SK-N-SH (cell line): ENCODE measurements at regions not wholly inside any gene's neighbourhood (a gene's known extent, or its start where the extent isn't known, plus 50 kb on each side); places are given as distances from the start of the nearest gene placed in this dataset.

Experiments used
- CTCF ChIA-PET: fragments of 300-600, 350-600 bp; formaldehyde crosslinking; extraction: SDS; loops from one replicate; lab custom pipeline; 2021; lab: Yijun Ruan, JAX
- POLR2A ChIA-PET: fragments of 350-600 bp; sonication (Branson Sonifier 250); formaldehyde crosslinking; extraction: SDS; loops from one replicate; lab custom pipeline; 2020; ENCODE audit warnings: antibody characterized with exemption, inconsistent platforms; lab: Yijun Ruan, JAX
- DNase-seq: peaks from one replicate; pipeline ENCODE4 v3.0.0; 2012
- H2AFZ ChIP-seq: fragments of 200-600 bp; sonication (generic); 2 replicates; pipeline ENCODE4 v1.8.1; 2016; ENCODE audit warnings: antibody characterized with exemption, mild to moderate bottlenecking, low read depth
- H3F3A ChIP-seq: fragments of 200-600 bp; sonication (generic); replicated peaks from 2 replicates; pipeline ENCODE3; 2016; ENCODE audit warnings: antibody characterized with exemption, mild to moderate bottlenecking; ENCODE audit not compliant: insufficient read depth
- H3K27ac ChIP-seq, 2 experiments: fragments of 200-500 bp in 1 of 2; fragments of 200-600 bp in 1 of 2; sonication (Bioruptor generic) in 1 of 2; sonication (generic), shearing (Covaris generic) in 1 of 2; 2 replicates each; pipeline versions ENCODE4 v1.5.1 to v1.6.1; 2014 to 2016; ENCODE audit warnings: low read depth in 2 of 2, inconsistent platforms in 1 of 2, low read length in 1 of 2, mild to moderate bottlenecking in 1 of 2, mixed read lengths in 1 of 2
- H3K27me3 ChIP-seq: fragments of 200-600 bp; sonication (generic), shearing (Covaris generic); 2 replicates; pipeline ENCODE4 v1.6.1; 2016; ENCODE audit warnings: mixed run types; ENCODE audit not compliant: insufficient read depth
- H3K36me3 ChIP-seq, 2 experiments: fragments of 200-500 bp in 1 of 2; fragments of 200-600 bp in 1 of 2; sonication (Bioruptor generic) in 1 of 2; sonication (generic) in 1 of 2; replicated peaks in 1 of 2; 2 replicates each; pipeline versions ENCODE3 to v1.5.1; 2014 to 2016; ENCODE audit warnings: low read length in 1 of 2, mild to moderate bottlenecking in 1 of 2; ENCODE audit not compliant: insufficient read depth in 2 of 2, control insufficient read depth in 1 of 2
- H3K4me1 ChIP-seq, 2 experiments: fragments of 200-500 bp in 1 of 2; fragments of 200-600 bp in 1 of 2; sonication (Bioruptor generic) in 1 of 2; sonication (generic), shearing (Covaris generic) in 1 of 2; 2 replicates each; pipeline versions ENCODE4 v1.5.1 to v1.6.1; 2014 to 2016; ENCODE audit warnings: low read depth in 1 of 2, low read length in 1 of 2, mixed run types in 1 of 2; ENCODE audit not compliant: insufficient read depth in 2 of 2, control insufficient read depth in 1 of 2
- H3K4me2 ChIP-seq: fragments of 200-600 bp; sonication (generic), shearing (Covaris generic); 2 replicates; pipeline ENCODE4 v1.6.1; 2017; ENCODE audit warnings: mixed run types
- H3K4me3 ChIP-seq, 2 experiments: fragments of 200-500 bp in 1 of 2; fragments of 200-600 bp in 1 of 2; sonication (Bioruptor generic) in 1 of 2; sonication (generic), shearing (Covaris generic) in 1 of 2; 2 replicates each; pipeline versions ENCODE4 v1.5.1 to v1.8.1; 2014 to 2016; ENCODE audit warnings: low read depth in 2 of 2, inconsistent platforms in 1 of 2, low read length in 1 of 2, mild to moderate bottlenecking in 1 of 2, mixed read lengths in 1 of 2, moderate library complexity in 1 of 2
- H3K79me2 ChIP-seq: fragments of 200-600 bp; sonication (generic); 2 replicates; pipeline ENCODE4 v1.8.1; 2017; ENCODE audit warnings: mild to moderate bottlenecking; ENCODE audit not compliant: insufficient read depth
- H3K9ac ChIP-seq: fragments of 200-600 bp; sonication (generic); 2 replicates; pipeline ENCODE4 v1.6.1; 2017; ENCODE audit warnings: mixed run types
- H3K9me2 ChIP-seq: fragments of 200-600 bp; sonication (generic); 2 replicates; pipeline ENCODE4 v1.6.1; 2017; ENCODE audit warnings: mixed run types
- H3K9me3 ChIP-seq: fragments of 200-600 bp; sonication (generic); 2 replicates; pipeline ENCODE4 v1.6.1; 2017; ENCODE audit warnings: mixed run types, mild to moderate bottlenecking, moderate library complexity
- H4K20me1 ChIP-seq: fragments of 200-600 bp; sonication (generic); 2 replicates; pipeline ENCODE4 v1.6.1; 2017; ENCODE audit warnings: mild to moderate bottlenecking, mixed run types; ENCODE audit not compliant: insufficient read depth
- CTCF ChIP-seq: fragments of 200-600 bp; sonication (generic); IDR thresholded peaks from 2 replicates; pipeline ENCODE4 v1.6.1; 2017; ENCODE audit warnings: antibody characterized with exemption, mild to moderate bottlenecking, moderate library complexity
- ELF1 ChIP-seq: IDR thresholded peaks from 2 replicates; pipeline ENCODE4 v1.4.0; 2012
- FOXJ3 ChIP-seq: sonication (generic); formaldehyde crosslinking; IDR thresholded peaks from 2 replicates; pipeline ENCODE4 v1.5.1; 2020; ENCODE audit warnings: mild to moderate bottlenecking, missing genetic modification reagents
- GABPA ChIP-seq: IDR thresholded peaks from 2 replicates; pipeline ENCODE4 v1.4.0; 2012; ENCODE audit warnings: low read depth, mild to moderate bottlenecking
- IRF3 ChIP-seq: fragments of 150-350 bp; IDR thresholded peaks from 2 replicates; pipeline ENCODE4 v1.6.1; 2016; ENCODE audit warnings: mild to moderate bottlenecking, low read depth, low read length
- NFIC ChIP-seq: IDR thresholded peaks from 2 replicates; pipeline ENCODE4 v1.4.0; 2012; ENCODE audit warnings: borderline replicate concordance
- NRF1 ChIP-seq: IDR thresholded peaks from 2 replicates; pipeline ENCODE4 v1.6.1; 2012; ENCODE audit warnings: low read depth, mild to moderate bottlenecking, low read length
- PBX3 ChIP-seq: IDR thresholded peaks from 2 replicates; pipeline ENCODE4; 2012
- POLR2AphosphoS5 ChIP-seq: IDR thresholded peaks from 2 replicates; pipeline ENCODE4 v1.6.1; 2012; ENCODE audit warnings: low read depth, low read length
- RAD21 ChIP-seq: IDR thresholded peaks from 2 replicates; pipeline ENCODE4 v1.6.1; 2012; ENCODE audit warnings: mild to moderate bottlenecking, low read length
- REST ChIP-seq: IDR thresholded peaks from 2 replicates; pipeline ENCODE4 v1.6.1; 2012; ENCODE audit warnings: mild to moderate bottlenecking, low read depth, low read length, moderate library complexity
- RXRA ChIP-seq: IDR thresholded peaks from 2 replicates; pipeline ENCODE4 v1.4.0; 2012; ENCODE audit warnings: low read depth, mild to moderate bottlenecking, borderline replicate concordance
- TAF1 ChIP-seq: IDR thresholded peaks from 2 replicates; pipeline ENCODE4 v1.6.1; 2012; ENCODE audit warnings: low read depth, mild to moderate bottlenecking, low read length, moderate library complexity, borderline replicate concordance
- USF2 ChIP-seq: fragments of 150-350 bp; IDR thresholded peaks from 2 replicates; pipeline ENCODE4 v1.6.1; 2017; ENCODE audit warnings: antibody characterized with exemption, low read length, low read depth, borderline replicate concordance
- YY1 ChIP-seq: IDR thresholded peaks from 2 replicates; pipeline ENCODE4 v1.4.0; 2012; ENCODE audit warnings: low read depth, mild to moderate bottlenecking

GRCh38 chr4:31539284-31540069, 819.3 kb downstream of the PCDH7 start:
- DNase-seq = no peak
- Histone ChIP-seq H3K9me2 (no peaks in the 10 kb centered on the region), H3K9me3 (no peaks in the 10 kb centered on the region), H4K20me1 (no peaks in the 10 kb centered on the region), H3K4me3 (no peak overlapping the region), H3K4me2 (no peak overlapping the region), H3K9ac (no peak overlapping the region), H3K27ac (no peak overlapping the region), H2AFZ (no peak overlapping the region), H3K36me3 (no peaks in the 10 kb centered on the region), H3K4me1 (no peaks in the 10 kb centered on the region), H3K27me3 (no peaks in the 10 kb centered on the region), H3K79me2 (no peaks in the 10 kb centered on the region), H3F3A (no peaks in the 10 kb centered on the region)
- TF ChIP-seq GABPA (no peak), NFIC (no peak), USF2 (no peak), FOXJ3 (CRISPR knock-in tag) (no peak), ELF1 (no peak), CTCF (no peak), IRF3 (no peak), RXRA (no peak), NRF1 (no peak), RAD21 (no peak), YY1 (no peak), PBX3 (no peak), REST (no peak), POLR2AphosphoS5 (no peak), TAF1 (no peak)
- ChIA-PET POLR2A (no interaction called here), CTCF (no interaction called here)
